HEK293T (cell line): ENCODE measurements at regions not wholly inside any gene's neighbourhood (a gene's known extent, or its start where the extent isn't known, plus 50 kb on each side); places are given as distances from the start of the nearest gene placed in this dataset.
A peak's percentile ranks its signal among the peaks of the same experiment; 100 is the strongest.

Experiments used
- CTCF ChIA-PET: fragments of 350-600 bp; formaldehyde crosslinking; extraction: SDS; loops from one replicate; lab custom pipeline; 2021; ENCODE audit warnings: antibody characterized with exemption, inconsistent platforms; lab: Yijun Ruan, JAX
- POLR2A ChIA-PET: fragments of 350-600 bp; formaldehyde crosslinking; extraction: SDS; loops from one replicate; lab custom pipeline; 2020; ENCODE audit warnings: antibody characterized with exemption, inconsistent platforms; lab: Yijun Ruan, JAX
- DNase-seq: peaks from one replicate; pipeline ENCODE4 v3.0.0; 2012; ENCODE audit warnings: mixed read lengths; ENCODE audit errors: extremely low spot score
- ARNT ChIP-seq: fragments of 450-650 bp; IDR thresholded peaks from 2 replicates; pipeline ENCODE4 v1.6.1; 2017; ENCODE audit warnings: mild to moderate bottlenecking
- BHLHE40 ChIP-seq: fragments of 450-650 bp; IDR thresholded peaks from 2 replicates; pipeline ENCODE4 v1.6.1; 2016; ENCODE audit warnings: mild to moderate bottlenecking, moderate library complexity, borderline replicate concordance
- CTBP1 ChIP-seq: fragments of 450-650 bp; IDR thresholded peaks from 2 replicates; pipeline ENCODE4 v1.6.1; 2016; ENCODE audit warnings: borderline replicate concordance
- ELF4 ChIP-seq: fragments of 450-650 bp; IDR thresholded peaks from 2 replicates; pipeline ENCODE4 v1.6.1; 2017; ENCODE audit warnings: antibody characterized with exemption
- FOXA1 ChIP-seq: fragments of 450-650 bp; IDR thresholded peaks from 2 replicates; pipeline ENCODE4 v1.6.1; 2016; ENCODE audit warnings: mild to moderate bottlenecking
- FOXK2 ChIP-seq: fragments of 450-650 bp; IDR thresholded peaks from 2 replicates; pipeline ENCODE4 v1.6.1; 2016; ENCODE audit warnings: mild to moderate bottlenecking
- FOXM1 ChIP-seq: fragments of 450-650 bp; IDR thresholded peaks from 2 replicates; pipeline ENCODE4 v1.6.1; 2017; ENCODE audit warnings: mild to moderate bottlenecking, borderline replicate concordance
- HDGF ChIP-seq: fragments of 450-650 bp; IDR thresholded peaks from 2 replicates; pipeline ENCODE4 v1.6.1; 2017; ENCODE audit warnings: antibody characterized with exemption, borderline replicate concordance
- L3MBTL2 ChIP-seq: fragments of 450-650 bp; conservative IDR thresholded peaks from 2 replicates; pipeline ENCODE4 v1.6.1; 2016; ENCODE audit warnings: mild to moderate bottlenecking
- LEF1 ChIP-seq: fragments of 450-650 bp; IDR thresholded peaks from 2 replicates; pipeline ENCODE4 v1.6.1; 2017; ENCODE audit warnings: mild to moderate bottlenecking, borderline replicate concordance
- NFRKB ChIP-seq: fragments of 450-650 bp; IDR thresholded peaks from 2 replicates; pipeline ENCODE4 v1.6.1; 2016; ENCODE audit warnings: mild to moderate bottlenecking, moderate library complexity
- SP1 ChIP-seq: fragments of 450-650 bp; IDR thresholded peaks from 2 replicates; pipeline ENCODE4 v1.6.1; 2017
- SUZ12 ChIP-seq: fragments of 450-650 bp; IDR thresholded peaks from 2 replicates; pipeline ENCODE4 v1.6.1; 2016; ENCODE audit warnings: mild to moderate bottlenecking
- TARDBP ChIP-seq: fragments of 450-650 bp; IDR thresholded peaks from 2 replicates; pipeline ENCODE4 v1.6.1; 2016
- ZNF384 ChIP-seq: fragments of 450-650 bp; IDR thresholded peaks from 2 replicates; pipeline ENCODE4 v1.6.1; 2016
- TF ChIP-seq, protein P1 (sequence below): fragments of 450-650 bp; IDR thresholded peaks from 2 replicates; pipeline ENCODE4 v1.6.1; 2016

DNA sequence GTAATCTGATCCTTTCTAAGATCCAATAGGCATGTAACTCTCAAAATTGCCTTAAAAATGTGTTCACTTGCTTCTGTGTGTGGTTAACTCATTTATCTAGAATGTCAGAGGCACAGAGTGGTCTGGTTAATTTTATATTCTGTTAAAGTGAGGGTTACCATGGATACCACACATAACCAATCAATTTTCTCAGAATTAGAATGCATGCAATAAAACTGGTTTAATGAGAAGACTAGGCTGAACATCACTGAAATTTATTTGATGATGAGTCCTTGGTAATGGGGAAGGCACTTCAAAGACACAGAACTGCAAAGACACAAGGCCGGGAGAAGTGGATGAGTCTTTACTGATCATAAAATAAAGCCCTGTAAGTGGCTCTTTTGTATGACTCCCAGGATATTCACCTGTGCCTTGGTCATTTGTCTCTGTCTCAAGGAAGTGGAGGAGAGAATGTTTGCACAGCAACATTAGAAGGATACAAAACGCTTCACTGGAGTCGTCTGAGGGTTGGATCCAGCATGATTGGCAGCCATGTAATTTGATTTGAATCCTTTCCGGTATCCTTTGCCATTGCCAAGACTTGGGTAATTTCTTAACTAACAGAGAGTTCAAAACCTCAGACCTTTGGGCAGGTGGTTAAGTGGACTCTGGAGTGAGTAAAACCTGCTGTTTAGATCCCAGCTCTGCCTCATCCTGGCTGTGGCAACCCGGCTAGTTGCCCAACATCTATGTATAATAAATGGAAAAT lies 94.0 kb upstream of the RBPJ start:
- DNase-seq = no peak
- ChIA-PET CTCF (interaction anchor here (0.6 kb wide), 1 partner anchor 45 kb away, joined by 3 read pairs; no protein-coding TSS in a partner anchor), POLR2A (interaction anchor here (1.3 kb wide), 1 partner anchor 93 kb away, joined by 3 read pairs; no protein-coding TSS in a partner anchor)
- TF ChIP-seq, protein P1, sequence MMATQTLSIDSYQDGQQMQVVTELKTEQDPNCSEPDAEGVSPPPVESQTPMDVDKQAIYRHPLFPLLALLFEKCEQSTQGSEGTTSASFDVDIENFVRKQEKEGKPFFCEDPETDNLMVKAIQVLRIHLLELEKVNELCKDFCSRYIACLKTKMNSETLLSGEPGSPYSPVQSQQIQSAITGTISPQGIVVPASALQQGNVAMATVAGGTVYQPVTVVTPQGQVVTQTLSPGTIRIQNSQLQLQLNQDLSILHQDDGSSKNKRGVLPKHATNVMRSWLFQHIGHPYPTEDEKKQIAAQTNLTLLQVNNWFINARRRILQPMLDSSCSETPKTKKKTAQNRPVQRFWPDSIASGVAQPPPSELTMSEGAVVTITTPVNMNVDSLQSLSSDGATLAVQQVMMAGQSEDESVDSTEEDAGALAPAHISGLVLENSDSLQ = peak; percentile 51; the same call in 1 of the 2 replicates
- TF ChIP-seq SP1 = no peak

DNA sequence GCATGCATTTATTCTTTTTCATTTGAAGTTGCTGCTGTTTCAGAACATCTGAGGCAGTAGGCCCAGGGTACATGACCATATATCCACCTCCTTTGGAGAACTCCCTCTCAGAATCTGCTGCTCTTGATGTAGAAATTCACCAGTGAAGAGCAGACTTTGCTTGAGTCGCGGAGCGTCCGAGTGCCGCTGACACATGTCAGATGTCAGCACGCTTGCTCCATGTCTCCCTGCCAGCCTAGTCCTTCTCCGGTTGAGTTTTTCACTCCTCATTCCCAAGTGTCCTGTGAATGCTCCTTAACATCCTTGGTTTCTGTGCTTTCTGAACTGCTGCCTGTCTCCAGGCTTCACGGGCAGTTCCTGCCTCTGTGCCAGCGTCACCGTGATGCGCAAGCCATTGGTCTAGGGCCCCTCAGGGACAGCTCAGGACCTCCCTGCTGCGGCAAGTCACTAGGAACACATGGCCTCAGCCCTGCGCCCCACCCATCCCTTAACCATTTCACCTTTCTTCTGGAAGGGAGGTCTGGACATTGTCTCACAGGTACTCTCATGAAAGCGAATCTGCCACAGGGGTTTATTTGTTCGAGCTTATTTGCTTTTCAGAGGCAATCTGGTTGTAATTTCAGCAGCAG lies 93.1 kb upstream of the RBPJ start:
- DNase-seq = no peak
- TF ChIP-seq LEF1 = no peak
- TF ChIP-seq HDGF = no peak
- TF ChIP-seq BHLHE40 = no peak
- TF ChIP-seq NFRKB = no peak
- no peak for TF ChIP-seq SP1
- TF ChIP-seq FOXA1 = no peak
- no peak for TF ChIP-seq CTBP1
- POLR2A ChIA-PET = interaction anchor here (1.1 to 1.7 kb wide), 3 partner anchors 91 to 93 kb away, joined by 3 to 4 read pairs (median 3); partner anchors contain the start of gene RBPJ
- CTCF ChIA-PET = no interaction called here

DNA sequence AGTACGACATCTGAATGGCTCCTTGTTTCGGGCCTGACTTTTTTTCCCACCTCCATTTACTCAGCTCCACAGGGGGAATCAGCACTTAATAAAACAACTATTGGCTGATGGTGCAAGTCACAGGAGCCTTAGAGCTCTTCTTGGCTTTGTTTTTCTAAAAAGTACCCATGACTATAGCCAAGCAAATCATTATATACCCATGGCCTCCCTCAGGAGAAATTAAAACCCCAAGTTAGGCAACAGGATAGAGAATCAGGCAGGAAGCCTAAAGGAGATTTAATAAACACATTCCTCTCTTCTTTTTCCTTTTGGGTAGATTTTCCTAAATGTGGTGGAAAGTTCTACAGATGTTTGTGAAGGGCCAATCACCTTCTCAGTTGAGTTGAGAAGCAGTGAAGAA lies 91.9 kb upstream of the RBPJ start:
- TF ChIP-seq FOXK2 = no peak
- TF ChIP-seq FOXM1 = no peak
- no peak for TF ChIP-seq SP1
- no peak for TF ChIP-seq ARNT
- TF ChIP-seq, protein P1 = no peak
- no peak for TF ChIP-seq L3MBTL2
- TF ChIP-seq TARDBP = no peak
- TF ChIP-seq CTBP1 = no peak
- TF ChIP-seq SUZ12 = no peak
- TF ChIP-seq NFRKB = no peak
- no peak for TF ChIP-seq ZNF384
- TF ChIP-seq FOXA1 = no peak
- no peak for TF ChIP-seq LEF1
- no peak for TF ChIP-seq BHLHE40
- no peak for TF ChIP-seq ELF4
- no peak for TF ChIP-seq HDGF
- ChIA-PET POLR2A (interaction anchor here (1.0 to 1.7 kb wide), 3 partner anchors 12 to 91 kb away, joined by 3 to 4 read pairs (median 3); partner anchors contain the start of gene RBPJ), CTCF (no interaction called here)
- DNase-seq = no peak

DNA sequence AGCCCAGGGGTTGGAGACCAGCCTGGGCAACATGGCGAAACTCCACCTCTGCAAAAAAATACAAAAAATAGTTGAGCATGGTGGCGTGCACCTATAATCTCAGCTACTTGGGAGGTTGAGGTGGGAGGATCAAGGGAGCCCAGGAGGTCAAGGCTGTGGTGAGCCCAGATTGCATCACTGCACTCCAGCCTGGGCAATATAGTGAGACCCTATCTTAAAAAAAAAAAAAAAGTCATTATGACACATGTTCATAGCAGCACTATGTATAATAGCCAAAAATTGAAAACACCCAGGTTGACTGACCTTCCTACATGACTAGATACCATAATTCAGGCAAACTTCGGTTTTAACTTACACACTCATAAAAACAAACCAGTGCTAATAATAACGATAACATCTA lies 90.8 kb upstream of the RBPJ start:
- ChIA-PET CTCF (interaction anchor here (0.7 kb wide), 1 partner anchor 92 kb away, joined by 6 read pairs; no protein-coding TSS in a partner anchor), POLR2A (interaction anchor here (1.0 kb wide), 1 partner anchor 13 kb away, joined by 3 read pairs; no protein-coding TSS in a partner anchor)
- DNase-seq = no peak
- TF ChIP-seq SUZ12 (no peak), TARDBP (no peak), SP1 (no peak), CTBP1 (no peak), ARNT (no peak), LEF1 (no peak), ZNF384 (peak; percentile 66; the same call in 1 of the 2 replicates)
- TF ChIP-seq, protein P1 = no peak

DNA sequence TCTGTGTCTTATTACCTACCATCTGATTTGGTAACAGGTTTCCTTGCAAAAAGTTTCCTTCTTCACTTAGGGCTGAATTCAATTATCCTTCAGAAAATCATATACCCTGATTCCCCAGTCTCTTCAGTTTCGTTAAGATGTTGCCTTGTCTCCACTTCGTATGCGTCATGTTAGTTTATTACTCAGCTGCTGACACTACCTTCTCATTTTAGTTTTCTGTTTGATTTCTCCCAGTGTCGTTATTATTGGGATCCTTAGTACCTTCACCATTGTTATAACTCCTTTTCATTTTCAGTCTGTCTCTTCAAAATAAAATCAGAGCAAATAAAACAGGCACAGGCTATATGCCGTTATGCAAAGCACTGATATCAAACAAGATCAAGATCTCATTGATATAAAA lies 87.5 kb upstream of the RBPJ start:
- POLR2A ChIA-PET = no interaction called here
- DNase-seq = no peak
- CTCF ChIA-PET = no interaction called here
- TF ChIP-seq L3MBTL2 (no peak), FOXK2 (no peak), ARNT (no peak), HDGF (no peak), CTBP1 (no peak)
- TF ChIP-seq, protein P1 = no peak

DNA sequence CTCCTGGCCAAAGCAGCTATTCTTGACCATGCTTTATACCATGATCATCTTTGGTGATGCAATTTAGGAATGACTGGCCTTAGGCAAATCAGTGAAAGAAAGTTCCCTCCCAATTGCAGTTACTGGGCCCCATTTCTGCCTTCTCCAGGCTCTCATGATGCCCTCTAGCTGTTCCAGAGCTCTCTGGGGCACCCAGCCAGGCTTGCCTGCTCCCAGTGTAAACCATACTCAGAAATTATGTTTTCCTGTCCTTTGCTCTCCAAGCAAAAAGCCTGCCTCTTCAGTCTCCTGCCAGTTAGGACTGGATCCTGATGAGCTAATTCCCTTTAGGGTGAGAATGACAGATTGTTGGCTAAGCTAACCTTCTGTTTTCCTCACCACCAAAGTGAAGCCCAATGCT lies 85.3 kb upstream of the RBPJ start:
- TF ChIP-seq ARNT = no peak
- no peak for TF ChIP-seq SUZ12
- TF ChIP-seq TARDBP = no peak
- no peak for TF ChIP-seq NFRKB
- TF ChIP-seq FOXM1 = no peak
- TF ChIP-seq SP1 = no peak
- TF ChIP-seq FOXK2 = no peak
- TF ChIP-seq, protein P1 = no peak
- TF ChIP-seq CTBP1 = no peak
- no peak for TF ChIP-seq ZNF384
- TF ChIP-seq ELF4 = no peak
- TF ChIP-seq FOXA1 = no peak
- TF ChIP-seq BHLHE40 = no peak
- no peak for TF ChIP-seq L3MBTL2
- POLR2A ChIA-PET = no interaction called here
- DNase-seq = no peak
- CTCF ChIA-PET = interaction anchor here (0.6 to 1.9 kb wide), 3 partner anchors 23 to 231 kb away, joined by 3 to 5 read pairs (median 4); no protein-coding TSS in a partner anchor
